HG03460 (cell line): ENCODE measurements at regions not wholly inside any gene's neighbourhood (a gene's known extent, or its start where the extent isn't known, plus 50 kb on each side); places are given as distances from the start of the nearest gene placed in this dataset.

ENCODE experiments used
- ATAC-seq: cut with Tn5 transposase; IDR thresholded peaks from one replicate; pipeline ENCODE4 v1.9.1; 2021; ENCODE audit not compliant: unreplicated experiment

- ATAC-seq: no peak
Measured at GRCh38 chr4:26020083-26020668, 106.2 kb downstream of the SMIM20 start.

GRCh38 chr4:26020881-26021280 is 106.9 kb downstream of the SMIM20 start:
- ATAC-seq: no peak

- ATAC-seq: no peak
Measured at GRCh38 chr4:26021417-26022345, 107.7 kb downstream of the SMIM20 start.

- no peak for ATAC-seq
Measured at GRCh38 chr4:26022346-26023202, 108.6 kb downstream of the SMIM20 start.

- no peak for ATAC-seq
Measured at GRCh38 chr4:26023203-26023972, 109.4 kb downstream of the SMIM20 start.

- ATAC-seq: no peak
Measured at GRCh38 chr4:26024079-26024478, 110.1 kb downstream of the SMIM20 start.

- ATAC-seq: no peak
Measured at GRCh38 chr4:26028133-26028792, 114.2 kb downstream of the SMIM20 start.

- peak; percentile 95 for ATAC-seq
Measured at GRCh38 chr4:26028793-26029567, 115.0 kb downstream of the SMIM20 start.

GRCh38 chr4:26029568-26030131 is 115.6 kb downstream of the SMIM20 start:
- ATAC-seq: no peak

- ATAC-seq: no peak
Measured at GRCh38 chr4:26030260-26030667, 116.2 kb downstream of the SMIM20 start.

GRCh38 chr4:26030780-26031179 is 116.8 kb downstream of the SMIM20 start:
- no peak for ATAC-seq

- no peak for ATAC-seq
Measured at GRCh38 chr4:26031704-26032103, 117.7 kb downstream of the SMIM20 start.

GRCh38 chr4:26032142-26032541 is 118.1 kb downstream of the SMIM20 start:
- no peak for ATAC-seq

GRCh38 chr4:26032630-26033317 is 118.8 kb downstream of the SMIM20 start:
- ATAC-seq: no peak

GRCh38 chr4:26033389-26033788 is 119.4 kb downstream of the SMIM20 start:
- ATAC-seq: no peak

- ATAC-seq: no peak
Measured at GRCh38 chr4:26034849-26035248, 120.8 kb downstream of the SMIM20 start.

- ATAC-seq: no peak
Measured at GRCh38 chr4:26035921-26036320, 121.9 kb downstream of the SMIM20 start.

GRCh38 chr4:26039639-26040359 is 125.8 kb downstream of the SMIM20 start:
- no peak for ATAC-seq
